ENCODE measurements at regions not wholly inside any gene's neighbourhood (a gene's known extent, or its start where the extent isn't known, plus 50 kb on each side); places are given as distances from the start of the nearest gene placed in this dataset.
A peak's percentile ranks its signal among the peaks of the same experiment; 100 is the strongest.

DNA sequence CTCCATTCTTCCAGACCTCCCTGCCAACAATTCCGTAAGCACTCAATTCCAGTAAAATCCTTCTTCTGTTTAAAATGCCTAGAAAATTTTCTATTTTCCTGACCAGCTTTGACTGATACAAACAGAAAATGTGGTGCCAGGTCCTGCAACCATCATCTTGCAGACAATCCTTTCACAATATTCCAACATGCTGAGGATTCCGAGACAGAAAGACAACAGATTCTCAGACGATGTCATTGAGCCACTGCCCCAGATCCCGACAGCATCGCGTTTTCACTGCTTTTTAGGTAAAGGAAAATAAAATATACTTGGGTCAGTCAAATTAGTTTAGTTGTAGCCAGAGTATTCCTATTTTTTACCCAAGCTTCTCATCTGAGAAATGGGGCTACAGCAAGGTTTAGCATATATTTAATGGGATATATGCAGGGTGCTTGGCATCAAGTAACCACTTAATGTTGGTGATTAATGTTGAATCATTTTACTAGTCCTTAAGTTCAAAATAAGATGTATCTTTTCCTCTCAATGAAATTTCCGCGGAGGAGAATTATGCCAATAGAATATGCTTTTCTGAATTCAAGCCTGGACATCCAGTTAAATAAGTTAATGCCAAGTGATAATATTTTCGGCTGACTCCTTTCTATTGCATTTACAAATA, 866.6 kb downstream of the SLC4A3 start:
- H3K27ac ChIP-seq: no peak overlapping the region
- no peaks in the 10 kb centered on the region for H3K36me3 ChIP-seq
- DNase-seq: no peak
- no peak overlapping the region for H3K4me3 ChIP-seq
- no peaks in the 10 kb centered on the region for H3K9me3 ChIP-seq
- H3K4me1 ChIP-seq: no peaks in the 10 kb centered on the region
- TF ChIP-seq, protein P1, sequence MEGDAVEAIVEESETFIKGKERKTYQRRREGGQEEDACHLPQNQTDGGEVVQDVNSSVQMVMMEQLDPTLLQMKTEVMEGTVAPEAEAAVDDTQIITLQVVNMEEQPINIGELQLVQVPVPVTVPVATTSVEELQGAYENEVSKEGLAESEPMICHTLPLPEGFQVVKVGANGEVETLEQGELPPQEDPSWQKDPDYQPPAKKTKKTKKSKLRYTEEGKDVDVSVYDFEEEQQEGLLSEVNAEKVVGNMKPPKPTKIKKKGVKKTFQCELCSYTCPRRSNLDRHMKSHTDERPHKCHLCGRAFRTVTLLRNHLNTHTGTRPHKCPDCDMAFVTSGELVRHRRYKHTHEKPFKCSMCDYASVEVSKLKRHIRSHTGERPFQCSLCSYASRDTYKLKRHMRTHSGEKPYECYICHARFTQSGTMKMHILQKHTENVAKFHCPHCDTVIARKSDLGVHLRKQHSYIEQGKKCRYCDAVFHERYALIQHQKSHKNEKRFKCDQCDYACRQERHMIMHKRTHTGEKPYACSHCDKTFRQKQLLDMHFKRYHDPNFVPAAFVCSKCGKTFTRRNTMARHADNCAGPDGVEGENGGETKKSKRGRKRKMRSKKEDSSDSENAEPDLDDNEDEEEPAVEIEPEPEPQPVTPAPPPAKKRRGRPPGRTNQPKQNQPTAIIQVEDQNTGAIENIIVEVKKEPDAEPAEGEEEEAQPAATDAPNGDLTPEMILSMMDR (IDR thresholded peaks at IDR 0.05): no peak
- intact Hi-C loops (cut with DNase I): no loop called here
- no peaks in the 10 kb centered on the region for H3K27me3 ChIP-seq
- no peak for ATAC-seq

GRCh38 chr2:220496513-220496912, 869.1 kb downstream of the SLC4A3 start:
- ATAC-seq (no peak), DNase-seq (no peak)
- TF ChIP-seq, protein P1 (IDR thresholded peaks at IDR 0.05): no peak
- no peaks in the 10 kb centered on the region for H3K27me3 ChIP-seq
- no peaks in the 10 kb centered on the region for H3K36me3 ChIP-seq
- intact Hi-C loops (cut with DNase I): no loop called here
- no peaks in the 10 kb centered on the region for H3K9me3 ChIP-seq
- H3K4me3 ChIP-seq: no peak overlapping the region
- no peak overlapping the region for H3K27ac ChIP-seq
- no peaks in the 10 kb centered on the region for H3K4me1 ChIP-seq

DNA sequence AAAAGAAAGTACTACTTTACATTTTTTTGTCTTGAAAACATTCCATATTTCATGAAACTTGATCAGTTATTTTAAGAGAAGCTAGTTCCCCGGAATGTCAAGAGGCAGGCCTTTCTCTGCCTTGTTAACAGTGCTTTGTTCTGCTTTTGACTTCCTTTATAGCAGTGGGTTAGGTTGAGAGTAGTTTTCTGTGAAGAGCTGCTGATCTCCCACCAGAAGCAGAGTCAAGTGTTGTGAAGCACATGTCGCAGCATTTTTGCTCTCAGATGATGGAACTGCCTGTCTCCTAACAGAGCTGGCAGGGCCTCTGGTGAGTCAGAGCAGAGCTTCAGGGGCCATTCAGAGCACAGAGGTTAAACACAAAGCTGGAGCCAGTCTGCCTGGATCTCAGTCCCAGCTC, 871.8 kb downstream of the SLC4A3 start:
- no peaks in the 10 kb centered on the region for H3K4me1 ChIP-seq
- TF ChIP-seq, protein P1 (IDR thresholded peaks at IDR 0.05): no peak
- intact Hi-C loops (cut with DNase I): no loop called here
- no peak overlapping the region for H3K4me3 ChIP-seq
- no peak overlapping the region for H3K27ac ChIP-seq
- H3K9me3 ChIP-seq: no peaks in the 10 kb centered on the region
- ATAC-seq (peak; percentile 22), DNase-seq (no peak)
- H3K27me3 ChIP-seq: no peaks in the 10 kb centered on the region
- no peaks in the 10 kb centered on the region for H3K36me3 ChIP-seq

DNA sequence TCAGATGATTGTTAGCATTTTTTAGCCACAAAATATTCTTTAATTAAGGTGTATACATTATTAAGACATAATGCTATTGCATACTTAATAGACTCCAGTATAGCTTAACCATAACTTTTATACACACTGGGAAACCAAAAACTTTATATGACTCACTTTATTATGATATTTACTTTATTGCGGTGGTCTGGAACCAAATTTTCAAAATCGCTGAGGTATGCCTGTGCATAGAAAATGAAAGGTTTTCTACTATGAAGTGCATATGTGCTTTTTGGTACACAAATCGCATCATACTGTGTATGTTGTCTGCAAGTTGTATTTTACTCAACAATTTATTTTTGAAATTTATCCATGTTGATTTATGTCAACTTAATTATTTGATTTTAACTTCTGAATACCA, 875.1 kb downstream of the SLC4A3 start:
- no peaks in the 10 kb centered on the region for H3K9me3 ChIP-seq
- no peak for ATAC-seq
- intact Hi-C loops (cut with DNase I): no loop called here
- no peaks in the 10 kb centered on the region for H3K27me3 ChIP-seq
- no peaks in the 10 kb centered on the region for H3K4me1 ChIP-seq
- DNase-seq: no peak
- H3K27ac ChIP-seq: no peak overlapping the region
- TF ChIP-seq, protein P1 (IDR thresholded peaks at IDR 0.05): no peak
- H3K36me3 ChIP-seq: no peaks in the 10 kb centered on the region
- no peak overlapping the region for H3K4me3 ChIP-seq

GRCh38 chr2:220503431-220503830, 876.0 kb downstream of the SLC4A3 start:
- H3K4me3 ChIP-seq: no peak overlapping the region
- H3K27ac ChIP-seq: no peak overlapping the region
- DNase-seq (no peak), ATAC-seq (no peak)
- intact Hi-C loops (cut with DNase I): no loop called here
- no peaks in the 10 kb centered on the region for H3K27me3 ChIP-seq
- no peaks in the 10 kb centered on the region for H3K4me1 ChIP-seq
- TF ChIP-seq, protein P1 (IDR thresholded peaks at IDR 0.05): no peak
- H3K9me3 ChIP-seq: no peaks in the 10 kb centered on the region
- H3K36me3 ChIP-seq: no peaks in the 10 kb centered on the region

Data from upper lobe of right lung (tissue), 1 donor.